HEK293T (cell line): ENCODE measurements at regions not wholly inside any gene's neighbourhood (a gene's known extent, or its start where the extent isn't known, plus 50 kb on each side); places are given as distances from the start of the nearest gene placed in this dataset.
"Not testable (repeated sequence)": the region's sequence is repeated elsewhere in the genome, so short reads cannot be mapped to it uniquely, and the experiment has no call there.

Source experiments
- ARNT ChIP-seq: fragments of 450-650 bp; IDR thresholded peaks from 2 replicates; pipeline ENCODE4 v1.6.1; 2017; ENCODE audit warnings: mild to moderate bottlenecking
- BHLHE40 ChIP-seq: fragments of 450-650 bp; IDR thresholded peaks from 2 replicates; pipeline ENCODE4 v1.6.1; 2016; ENCODE audit warnings: mild to moderate bottlenecking, moderate library complexity, borderline replicate concordance
- ELF4 ChIP-seq: fragments of 450-650 bp; IDR thresholded peaks from 2 replicates; pipeline ENCODE4 v1.6.1; 2017; ENCODE audit warnings: antibody characterized with exemption
- FOXM1 ChIP-seq: fragments of 450-650 bp; IDR thresholded peaks from 2 replicates; pipeline ENCODE4 v1.6.1; 2017; ENCODE audit warnings: mild to moderate bottlenecking, borderline replicate concordance
- HDGF ChIP-seq: fragments of 450-650 bp; IDR thresholded peaks from 2 replicates; pipeline ENCODE4 v1.6.1; 2017; ENCODE audit warnings: antibody characterized with exemption, borderline replicate concordance
- L3MBTL2 ChIP-seq: fragments of 450-650 bp; conservative IDR thresholded peaks from 2 replicates; pipeline ENCODE4 v1.6.1; 2016; ENCODE audit warnings: mild to moderate bottlenecking
- LEF1 ChIP-seq: fragments of 450-650 bp; IDR thresholded peaks from 2 replicates; pipeline ENCODE4 v1.6.1; 2017; ENCODE audit warnings: mild to moderate bottlenecking, borderline replicate concordance
- NFRKB ChIP-seq: fragments of 450-650 bp; IDR thresholded peaks from 2 replicates; pipeline ENCODE4 v1.6.1; 2016; ENCODE audit warnings: mild to moderate bottlenecking, moderate library complexity
- SP1 ChIP-seq: fragments of 450-650 bp; IDR thresholded peaks from 2 replicates; pipeline ENCODE4 v1.6.1; 2017
- SUZ12 ChIP-seq: fragments of 450-650 bp; IDR thresholded peaks from 2 replicates; pipeline ENCODE4 v1.6.1; 2016; ENCODE audit warnings: mild to moderate bottlenecking
- TARDBP ChIP-seq: fragments of 450-650 bp; IDR thresholded peaks from 2 replicates; pipeline ENCODE4 v1.6.1; 2016
- ZNF384 ChIP-seq: fragments of 450-650 bp; IDR thresholded peaks from 2 replicates; pipeline ENCODE4 v1.6.1; 2016
- TF ChIP-seq, protein P1 (sequence below): fragments of 450-650 bp; IDR thresholded peaks from 2 replicates; pipeline ENCODE4 v1.6.1; 2016

- TF ChIP-seq BHLHE40, ELF4, TARDBP, LEF1, ARNT, NFRKB, ZNF384, SP1, SUZ12, FOXM1, L3MBTL2, HDGF: not testable (repeated sequence)
- TF ChIP-seq, protein P1, sequence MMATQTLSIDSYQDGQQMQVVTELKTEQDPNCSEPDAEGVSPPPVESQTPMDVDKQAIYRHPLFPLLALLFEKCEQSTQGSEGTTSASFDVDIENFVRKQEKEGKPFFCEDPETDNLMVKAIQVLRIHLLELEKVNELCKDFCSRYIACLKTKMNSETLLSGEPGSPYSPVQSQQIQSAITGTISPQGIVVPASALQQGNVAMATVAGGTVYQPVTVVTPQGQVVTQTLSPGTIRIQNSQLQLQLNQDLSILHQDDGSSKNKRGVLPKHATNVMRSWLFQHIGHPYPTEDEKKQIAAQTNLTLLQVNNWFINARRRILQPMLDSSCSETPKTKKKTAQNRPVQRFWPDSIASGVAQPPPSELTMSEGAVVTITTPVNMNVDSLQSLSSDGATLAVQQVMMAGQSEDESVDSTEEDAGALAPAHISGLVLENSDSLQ, result not testable (repeated sequence)
Observed at GRCh38 chr1:81245084-81245715, 555.5 kb upstream of the ADGRL2 start.
